ENCODE measurements at regions not wholly inside any gene's neighbourhood (a gene's known extent, or its start where the extent isn't known, plus 50 kb on each side); places are given as distances from the start of the nearest gene placed in this dataset.

DNA sequence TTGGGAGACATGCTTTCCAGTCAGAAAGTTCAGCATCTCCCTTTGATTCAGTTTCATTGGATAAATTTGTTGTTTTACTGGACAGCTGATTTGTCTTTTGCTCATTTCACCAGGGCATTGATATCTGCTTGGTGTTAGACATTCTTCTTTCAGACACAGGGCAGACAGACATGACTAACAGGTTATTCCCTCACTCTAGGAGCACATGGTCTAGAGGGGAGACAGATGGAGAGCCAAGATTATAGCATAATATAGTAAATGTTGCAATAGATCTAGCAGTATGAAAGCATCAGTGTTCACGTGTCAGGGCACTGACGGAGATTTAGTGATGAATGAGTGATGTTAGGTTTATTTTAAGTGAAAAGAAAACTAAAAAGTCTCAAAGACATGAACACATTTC lies 187.0 kb upstream of the CYRIA start:
- Mint-ChIP-seq H3K36me3 (ENCODE audit: low read depth) (no peaks in the 10 kb centered on the region), H3K27ac (no peak overlapping the region), H3K4me3 (no peak overlapping the region), H3K27me3 (ENCODE audit: insufficient read depth) (peaks cover 2% of the 10 kb centered on the region), H3K9me3 (no peaks in the 10 kb centered on the region), H3K4me1 (no peaks in the 10 kb centered on the region)
- no peak for DNase-seq
- no peaks in the 10 kb centered on the region for H3K9me3 ChIP-seq (ENCODE audit: control insufficient read depth, low read length)
- H3K4me1 ChIP-seq (ENCODE audit: control insufficient read depth, insufficient read depth, low read length) = no peaks in the 10 kb centered on the region
- H3K27me3 ChIP-seq (ENCODE audit: control insufficient read depth, insufficient read depth, low read length, poor library complexity, severe bottlenecking) = no peaks in the 10 kb centered on the region
- no peaks in the 10 kb centered on the region for H3K36me3 ChIP-seq (ENCODE audit: control insufficient read depth, insufficient read depth, low read length)
- WGBS, 2 experiments (ENCODE audit: insufficient coverage in 1 of 2, insufficient read length in 1 of 2) = 95 to 100% methylated on average over 1 to 2 of the region's 2 CpGs
- TF ChIP-seq, protein P1, sequence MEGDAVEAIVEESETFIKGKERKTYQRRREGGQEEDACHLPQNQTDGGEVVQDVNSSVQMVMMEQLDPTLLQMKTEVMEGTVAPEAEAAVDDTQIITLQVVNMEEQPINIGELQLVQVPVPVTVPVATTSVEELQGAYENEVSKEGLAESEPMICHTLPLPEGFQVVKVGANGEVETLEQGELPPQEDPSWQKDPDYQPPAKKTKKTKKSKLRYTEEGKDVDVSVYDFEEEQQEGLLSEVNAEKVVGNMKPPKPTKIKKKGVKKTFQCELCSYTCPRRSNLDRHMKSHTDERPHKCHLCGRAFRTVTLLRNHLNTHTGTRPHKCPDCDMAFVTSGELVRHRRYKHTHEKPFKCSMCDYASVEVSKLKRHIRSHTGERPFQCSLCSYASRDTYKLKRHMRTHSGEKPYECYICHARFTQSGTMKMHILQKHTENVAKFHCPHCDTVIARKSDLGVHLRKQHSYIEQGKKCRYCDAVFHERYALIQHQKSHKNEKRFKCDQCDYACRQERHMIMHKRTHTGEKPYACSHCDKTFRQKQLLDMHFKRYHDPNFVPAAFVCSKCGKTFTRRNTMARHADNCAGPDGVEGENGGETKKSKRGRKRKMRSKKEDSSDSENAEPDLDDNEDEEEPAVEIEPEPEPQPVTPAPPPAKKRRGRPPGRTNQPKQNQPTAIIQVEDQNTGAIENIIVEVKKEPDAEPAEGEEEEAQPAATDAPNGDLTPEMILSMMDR (conservative IDR thresholded peaks at IDR 0.05) = no peak
- no peak overlapping the region for H3K4me3 ChIP-seq (ENCODE audit: low read length)
- H3K27ac ChIP-seq (ENCODE audit: low read depth, low read length) = no peak overlapping the region
- no peak overlapping the region for H3K9ac ChIP-seq (ENCODE audit: extremely low read depth, low read length, poor library complexity, severe bottlenecking)

DNA sequence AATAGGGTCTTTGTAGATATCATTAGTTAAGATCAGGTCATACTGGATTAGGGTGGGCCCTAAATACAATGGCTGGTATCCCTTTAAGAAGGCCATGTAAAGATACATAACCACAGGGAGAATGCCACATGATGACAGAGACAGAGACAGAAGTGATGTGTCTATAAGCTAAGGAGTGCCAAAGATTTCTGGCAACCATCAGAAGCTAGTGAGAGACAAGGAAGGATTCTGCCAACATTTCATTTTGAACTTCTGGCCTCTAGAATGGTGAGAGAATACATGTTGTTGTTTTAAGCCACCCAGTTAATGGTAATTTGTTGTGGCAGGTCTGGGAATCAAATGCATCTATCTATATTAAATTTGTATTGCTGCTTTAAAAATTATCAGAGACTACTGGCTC lies 185.5 kb upstream of the CYRIA start:
- H3K27me3 ChIP-seq (ENCODE audit: control insufficient read depth, insufficient read depth, low read length, poor library complexity, severe bottlenecking) = no peaks in the 10 kb centered on the region
- no peaks in the 10 kb centered on the region for H3K36me3 ChIP-seq (ENCODE audit: control insufficient read depth, insufficient read depth, low read length)
- no peak overlapping the region for H3K9ac ChIP-seq (ENCODE audit: extremely low read depth, low read length, poor library complexity, severe bottlenecking)
- H3K27ac ChIP-seq (ENCODE audit: low read depth, low read length) = no peak overlapping the region
- H3K36me3 Mint-ChIP-seq (ENCODE audit: low read depth) = no peaks in the 10 kb centered on the region
- no peak overlapping the region for H3K4me3 Mint-ChIP-seq
- H3K27ac Mint-ChIP-seq = no peak overlapping the region
- H3K9me3 ChIP-seq (ENCODE audit: control insufficient read depth, low read length) = no peaks in the 10 kb centered on the region
- H3K4me1 ChIP-seq (ENCODE audit: control insufficient read depth, insufficient read depth, low read length) = no peaks in the 10 kb centered on the region
- H3K9me3 Mint-ChIP-seq = no peaks in the 10 kb centered on the region
- TF ChIP-seq, protein P1 (conservative IDR thresholded peaks at IDR 0.05) = no peak
- H3K4me3 ChIP-seq (ENCODE audit: low read length) = no peak overlapping the region
- H3K4me1 Mint-ChIP-seq = no peaks in the 10 kb centered on the region
- H3K27me3 Mint-ChIP-seq (ENCODE audit: insufficient read depth) = peaks cover 2% of the 10 kb centered on the region
- DNase-seq = no peak

DNA sequence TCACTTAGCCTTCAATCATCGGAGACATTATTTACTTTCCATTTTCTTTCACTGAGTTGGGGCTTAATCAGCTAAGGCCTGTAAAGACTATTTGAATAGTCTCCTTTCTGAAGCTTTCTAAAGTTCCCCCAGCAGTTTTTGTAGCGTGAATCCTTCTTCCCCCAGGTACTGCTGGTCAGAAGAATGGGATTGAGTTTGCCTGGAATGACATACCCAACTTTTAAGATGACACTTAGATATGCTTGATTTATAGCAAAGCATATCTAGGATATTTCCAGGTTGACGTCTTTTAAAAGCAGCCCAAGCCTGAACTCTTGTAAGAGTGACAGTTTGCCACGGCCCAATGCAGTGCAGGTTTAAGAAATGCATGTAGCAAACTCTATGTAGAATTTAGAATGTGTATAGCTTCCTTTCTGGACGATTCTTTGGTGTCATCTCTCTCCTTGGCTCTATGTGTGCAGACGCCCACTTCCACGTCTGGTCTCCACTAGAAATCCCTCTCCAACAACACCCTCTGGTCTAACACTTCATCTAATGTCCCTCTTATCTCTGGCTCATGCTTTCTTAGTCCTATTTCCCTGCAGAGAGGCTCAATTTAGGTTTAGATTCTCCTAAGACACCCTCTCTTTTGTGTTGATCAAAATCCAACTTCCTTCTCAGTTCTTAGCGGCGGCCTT lies 175.0 kb upstream of the CYRIA start:
- H3K36me3 ChIP-seq (ENCODE audit: control insufficient read depth, insufficient read depth, low read length) = no peaks in the 10 kb centered on the region
- no peak overlapping the region for H3K4me3 ChIP-seq (ENCODE audit: low read length)
- Mint-ChIP-seq H3K9me3 (no peaks in the 10 kb centered on the region), H3K4me1 (peaks cover 28% of the 10 kb centered on the region), H3K4me3 (no peak overlapping the region), H3K27me3 (ENCODE audit: insufficient read depth) (no peaks in the 10 kb centered on the region), H3K27ac (no peak overlapping the region), H3K36me3 (ENCODE audit: low read depth) (no peaks in the 10 kb centered on the region)
- no peak overlapping the region for H3K27ac ChIP-seq (ENCODE audit: low read depth, low read length)
- H3K27me3 ChIP-seq (ENCODE audit: control insufficient read depth, insufficient read depth, low read length, poor library complexity, severe bottlenecking) = no peaks in the 10 kb centered on the region
- TF ChIP-seq, protein P1 (conservative IDR thresholded peaks at IDR 0.05) = no peak
- H3K4me1 ChIP-seq (ENCODE audit: control insufficient read depth, insufficient read depth, low read length) = no peaks in the 10 kb centered on the region
- no peak for DNase-seq
- H3K9me3 ChIP-seq (ENCODE audit: control insufficient read depth, low read length) = no peaks in the 10 kb centered on the region
- H3K9ac ChIP-seq (ENCODE audit: extremely low read depth, low read length, poor library complexity, severe bottlenecking) = no peak overlapping the region
- WGBS, 2 experiments (ENCODE audit: insufficient coverage in 1 of 2, insufficient read length in 1 of 2) = 91 to 96% methylated on average over 9 of the region's 9 CpGs

All from endodermal cell (in vitro differentiated cells).